ENCODE measurements at regions not wholly inside any gene's neighbourhood (a gene's known extent, or its start where the extent isn't known, plus 50 kb on each side); places are given as distances from the start of the nearest gene placed in this dataset.

DNA sequence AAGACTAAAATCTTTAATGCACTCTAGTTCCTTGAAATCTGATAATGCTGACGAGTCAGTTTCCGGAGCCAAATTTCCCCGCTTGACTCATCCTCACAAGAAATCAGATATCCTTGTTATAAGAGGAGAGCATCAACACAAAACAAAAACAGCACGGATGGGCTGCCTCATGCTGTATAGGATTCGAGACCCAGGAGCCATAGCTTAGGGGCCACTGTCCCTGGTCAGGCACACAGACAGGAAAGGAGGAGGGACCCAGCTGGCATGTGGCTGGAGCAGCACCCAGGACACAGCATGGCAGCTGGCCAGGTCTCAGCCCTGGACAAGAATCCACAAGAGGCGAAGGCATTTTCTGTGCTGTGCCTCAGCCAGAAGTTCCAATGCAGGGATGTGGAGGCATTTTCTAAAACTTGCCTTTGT is 110.2 kb upstream of the SPATA13 start:
- TF ChIP-seq, protein P1, sequence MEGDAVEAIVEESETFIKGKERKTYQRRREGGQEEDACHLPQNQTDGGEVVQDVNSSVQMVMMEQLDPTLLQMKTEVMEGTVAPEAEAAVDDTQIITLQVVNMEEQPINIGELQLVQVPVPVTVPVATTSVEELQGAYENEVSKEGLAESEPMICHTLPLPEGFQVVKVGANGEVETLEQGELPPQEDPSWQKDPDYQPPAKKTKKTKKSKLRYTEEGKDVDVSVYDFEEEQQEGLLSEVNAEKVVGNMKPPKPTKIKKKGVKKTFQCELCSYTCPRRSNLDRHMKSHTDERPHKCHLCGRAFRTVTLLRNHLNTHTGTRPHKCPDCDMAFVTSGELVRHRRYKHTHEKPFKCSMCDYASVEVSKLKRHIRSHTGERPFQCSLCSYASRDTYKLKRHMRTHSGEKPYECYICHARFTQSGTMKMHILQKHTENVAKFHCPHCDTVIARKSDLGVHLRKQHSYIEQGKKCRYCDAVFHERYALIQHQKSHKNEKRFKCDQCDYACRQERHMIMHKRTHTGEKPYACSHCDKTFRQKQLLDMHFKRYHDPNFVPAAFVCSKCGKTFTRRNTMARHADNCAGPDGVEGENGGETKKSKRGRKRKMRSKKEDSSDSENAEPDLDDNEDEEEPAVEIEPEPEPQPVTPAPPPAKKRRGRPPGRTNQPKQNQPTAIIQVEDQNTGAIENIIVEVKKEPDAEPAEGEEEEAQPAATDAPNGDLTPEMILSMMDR (IDR thresholded peaks at IDR 0.05; ENCODE audit: poor library complexity) = no peak
- no peak for TF ChIP-seq EZH2 (IDR thresholded peaks at IDR 0.05; ENCODE audit: borderline replicate concordance)

Data from hepatocyte (in vitro differentiated cells).